ENCODE measurements at regions not wholly inside any gene's neighbourhood (a gene's known extent, or its start where the extent isn't known, plus 50 kb on each side); places are given as distances from the start of the nearest gene placed in this dataset.

DNA sequence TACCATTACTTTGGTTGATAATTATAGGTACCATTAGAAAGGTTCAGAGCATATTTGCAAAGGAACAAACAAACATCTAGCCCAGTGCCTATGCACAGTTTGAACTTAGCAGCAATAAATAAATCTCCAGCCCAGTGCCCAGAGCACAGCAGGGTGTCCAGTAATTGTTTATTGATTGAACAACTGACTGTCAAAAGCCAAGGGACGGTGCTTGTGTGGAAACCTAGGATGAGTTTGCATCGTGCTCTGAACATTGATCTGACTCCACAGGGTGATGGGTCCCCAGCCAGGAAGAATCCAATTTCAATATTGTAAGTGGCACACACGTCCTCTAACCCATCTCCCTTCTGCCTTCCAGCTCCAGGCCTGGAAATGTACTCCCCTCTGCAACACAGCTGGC, 625.5 kb upstream of the C16orf82 start:
- H3K27me3 ChIP-seq (ENCODE audit: insufficient read depth, low read depth), result no peaks in the 10 kb centered on the region
- H3K36me3 ChIP-seq (ENCODE audit: insufficient read depth), result no peaks in the 10 kb centered on the region
- no peak overlapping the region for H2AFZ ChIP-seq (ENCODE audit: low read depth)
- H3K27ac ChIP-seq, result no peak overlapping the region
- TF ChIP-seq, protein P1, sequence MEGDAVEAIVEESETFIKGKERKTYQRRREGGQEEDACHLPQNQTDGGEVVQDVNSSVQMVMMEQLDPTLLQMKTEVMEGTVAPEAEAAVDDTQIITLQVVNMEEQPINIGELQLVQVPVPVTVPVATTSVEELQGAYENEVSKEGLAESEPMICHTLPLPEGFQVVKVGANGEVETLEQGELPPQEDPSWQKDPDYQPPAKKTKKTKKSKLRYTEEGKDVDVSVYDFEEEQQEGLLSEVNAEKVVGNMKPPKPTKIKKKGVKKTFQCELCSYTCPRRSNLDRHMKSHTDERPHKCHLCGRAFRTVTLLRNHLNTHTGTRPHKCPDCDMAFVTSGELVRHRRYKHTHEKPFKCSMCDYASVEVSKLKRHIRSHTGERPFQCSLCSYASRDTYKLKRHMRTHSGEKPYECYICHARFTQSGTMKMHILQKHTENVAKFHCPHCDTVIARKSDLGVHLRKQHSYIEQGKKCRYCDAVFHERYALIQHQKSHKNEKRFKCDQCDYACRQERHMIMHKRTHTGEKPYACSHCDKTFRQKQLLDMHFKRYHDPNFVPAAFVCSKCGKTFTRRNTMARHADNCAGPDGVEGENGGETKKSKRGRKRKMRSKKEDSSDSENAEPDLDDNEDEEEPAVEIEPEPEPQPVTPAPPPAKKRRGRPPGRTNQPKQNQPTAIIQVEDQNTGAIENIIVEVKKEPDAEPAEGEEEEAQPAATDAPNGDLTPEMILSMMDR (conservative IDR thresholded peaks at IDR 0.05; ENCODE audit: low read depth, low read length), result no peak
- no peaks in the 10 kb centered on the region for H4K20me1 ChIP-seq (ENCODE audit: insufficient read depth)
- no peaks in the 10 kb centered on the region for H3K4me1 ChIP-seq (ENCODE audit: low read depth, poor library complexity, severe bottlenecking)
- H3K79me2 ChIP-seq (ENCODE audit: insufficient read depth, low read depth), result no peaks in the 10 kb centered on the region
- no peak overlapping the region for H3K4me2 ChIP-seq
- H3K9ac ChIP-seq, result no peak overlapping the region
- no peak overlapping the region for H3K4me3 ChIP-seq (IDR thresholded peaks at IDR 0.05; ENCODE audit: insufficient read depth, low read depth, low read length)

DNA sequence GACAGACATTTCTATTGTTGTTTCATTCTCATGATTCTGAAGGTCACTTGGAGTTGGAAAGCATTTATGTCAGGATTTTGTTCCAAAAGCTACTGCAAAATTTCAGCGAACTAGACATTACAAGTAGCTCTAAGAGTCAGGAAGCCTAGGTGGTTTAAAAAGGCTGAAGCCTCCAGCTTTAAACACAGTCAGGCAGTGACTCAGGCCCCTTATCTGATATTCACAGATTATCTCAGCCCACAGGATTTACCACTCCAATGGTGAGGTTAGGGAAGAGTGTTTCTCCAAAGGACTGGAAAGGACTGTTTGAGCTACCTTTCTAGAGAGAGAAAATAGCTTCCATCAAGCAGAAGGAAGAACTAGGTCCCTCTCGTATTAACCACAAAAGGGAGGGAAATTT, 624.4 kb upstream of the C16orf82 start:
- H3K79me2 ChIP-seq (ENCODE audit: insufficient read depth, low read depth), result no peaks in the 10 kb centered on the region
- H3K27me3 ChIP-seq (ENCODE audit: insufficient read depth, low read depth), result no peaks in the 10 kb centered on the region
- no peak overlapping the region for H3K9ac ChIP-seq
- no peak overlapping the region for H3K4me3 ChIP-seq (IDR thresholded peaks at IDR 0.05; ENCODE audit: insufficient read depth, low read depth, low read length)
- no peaks in the 10 kb centered on the region for H3K36me3 ChIP-seq (ENCODE audit: insufficient read depth)
- H2AFZ ChIP-seq (ENCODE audit: low read depth), result no peak overlapping the region
- no peaks in the 10 kb centered on the region for H3K4me1 ChIP-seq (ENCODE audit: low read depth, poor library complexity, severe bottlenecking)
- no peak overlapping the region for H3K27ac ChIP-seq
- no peak overlapping the region for H3K4me2 ChIP-seq
- H4K20me1 ChIP-seq (ENCODE audit: insufficient read depth), result no peaks in the 10 kb centered on the region
- TF ChIP-seq, protein P1 (conservative IDR thresholded peaks at IDR 0.05; ENCODE audit: low read depth, low read length), result no peak

- H3K79me2 ChIP-seq (ENCODE audit: insufficient read depth, low read depth), result no peaks in the 10 kb centered on the region
- H3K9ac ChIP-seq, result no peak overlapping the region
- no peaks in the 10 kb centered on the region for H3K27me3 ChIP-seq (ENCODE audit: insufficient read depth, low read depth)
- H3K4me3 ChIP-seq (IDR thresholded peaks at IDR 0.05; ENCODE audit: insufficient read depth, low read depth, low read length), result no peak overlapping the region
- TF ChIP-seq, protein P1 (conservative IDR thresholded peaks at IDR 0.05; ENCODE audit: low read depth, low read length), result no peak
- H3K36me3 ChIP-seq (ENCODE audit: insufficient read depth), result no peaks in the 10 kb centered on the region
- H2AFZ ChIP-seq (ENCODE audit: low read depth), result no peak overlapping the region
- H3K4me2 ChIP-seq, result no peak overlapping the region
- no peak overlapping the region for H3K27ac ChIP-seq
- H3K4me1 ChIP-seq (ENCODE audit: low read depth, poor library complexity, severe bottlenecking), result no peaks in the 10 kb centered on the region
- H4K20me1 ChIP-seq (ENCODE audit: insufficient read depth), result no peaks in the 10 kb centered on the region
Observed at GRCh38 chr16:26447570-26447969, 619.2 kb upstream of the C16orf82 start.

DNA sequence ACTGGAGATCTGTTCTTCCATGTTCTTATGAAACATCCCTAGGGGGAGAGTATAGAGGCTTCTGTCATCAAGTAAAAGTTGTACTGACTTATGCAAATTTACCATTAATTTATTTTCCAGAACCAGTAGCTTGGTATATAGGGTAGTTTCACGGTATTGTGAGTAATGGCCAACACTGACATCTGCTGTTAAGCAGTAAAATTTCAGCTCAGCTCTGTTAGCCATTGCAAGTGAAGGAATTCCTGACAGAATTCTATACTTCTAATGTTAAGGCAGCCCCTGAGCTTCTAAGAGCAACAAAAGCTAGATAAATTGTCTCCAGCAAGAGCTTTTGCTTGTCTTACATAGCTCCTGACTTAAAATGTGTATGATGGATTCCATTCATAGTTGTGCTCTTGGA, 613.5 kb upstream of the C16orf82 start:
- no peak overlapping the region for H3K9ac ChIP-seq
- TF ChIP-seq, protein P1 (conservative IDR thresholded peaks at IDR 0.05; ENCODE audit: low read depth, low read length), result no peak
- H2AFZ ChIP-seq (ENCODE audit: low read depth), result no peak overlapping the region
- H3K4me3 ChIP-seq (IDR thresholded peaks at IDR 0.05; ENCODE audit: insufficient read depth, low read depth, low read length), result no peak overlapping the region
- no peak overlapping the region for H3K4me2 ChIP-seq
- H3K27ac ChIP-seq, result no peak overlapping the region
- H3K4me1 ChIP-seq (ENCODE audit: low read depth, poor library complexity, severe bottlenecking), result no peaks in the 10 kb centered on the region
- no peaks in the 10 kb centered on the region for H3K79me2 ChIP-seq (ENCODE audit: insufficient read depth, low read depth)
- no peaks in the 10 kb centered on the region for H3K27me3 ChIP-seq (ENCODE audit: insufficient read depth, low read depth)
- no peaks in the 10 kb centered on the region for H4K20me1 ChIP-seq (ENCODE audit: insufficient read depth)
- no peaks in the 10 kb centered on the region for H3K36me3 ChIP-seq (ENCODE audit: insufficient read depth)
